NOMO-1 treated with DMSO at 0.1 percent for 48 hours (cell line): ENCODE measurements at regions not wholly inside any gene's neighbourhood (a gene's known extent, or its start where the extent isn't known, plus 50 kb on each side); places are given as distances from the start of the nearest gene placed in this dataset.
"Not testable (repeated sequence)": the region's sequence is repeated elsewhere in the genome, so short reads cannot be mapped to it uniquely, and the experiment has no call there.

ENCODE experiments used
- DNase-seq: peaks from one replicate; lab custom pipeline; 2025; ENCODE audit not compliant: unreplicated experiment; lab: John Stamatoyannopoulos, UW

DNA sequence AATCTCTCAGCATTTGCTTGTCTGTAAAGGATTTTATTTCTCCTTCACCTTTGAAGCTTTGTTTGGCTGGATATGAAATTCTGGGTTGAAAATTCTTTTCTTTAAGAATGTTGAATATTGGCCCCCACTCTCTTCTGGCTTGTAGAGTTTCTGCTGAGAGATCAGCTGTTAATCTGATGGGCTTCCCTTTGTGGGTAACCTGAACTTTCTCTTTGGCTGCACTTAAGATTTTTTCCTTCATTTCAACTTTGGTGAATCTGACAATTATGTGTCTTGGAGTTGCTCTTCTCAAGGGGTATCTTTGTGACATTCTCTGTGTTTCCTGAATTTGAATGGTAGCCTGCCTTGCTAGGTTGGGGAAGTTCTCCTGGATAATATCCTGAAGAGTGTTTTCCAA lies 189.4 kb downstream of the TTC6 start:
- DNase-seq: not testable (repeated sequence)

DNA sequence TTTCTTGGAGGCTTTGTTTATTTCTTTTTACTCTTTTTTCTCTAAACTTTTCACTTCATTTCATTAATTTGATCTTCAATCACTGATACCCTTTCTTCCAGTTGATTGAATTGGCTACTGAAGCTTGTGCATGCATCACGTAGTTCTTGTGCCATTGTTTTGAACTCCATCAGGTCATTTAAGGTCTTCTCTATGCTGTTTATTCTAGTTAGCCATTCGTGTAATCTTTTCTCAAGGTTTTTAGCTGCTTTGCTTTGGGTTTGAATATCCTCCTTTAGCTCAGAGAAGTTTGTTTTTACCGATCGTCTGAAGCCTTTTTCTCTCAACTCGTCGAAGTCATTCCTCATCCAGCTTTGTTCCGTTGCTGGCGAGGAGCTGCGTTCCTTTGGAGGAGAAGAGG lies 189.9 kb downstream of the TTC6 start:
- DNase-seq: not testable (repeated sequence)

DNA sequence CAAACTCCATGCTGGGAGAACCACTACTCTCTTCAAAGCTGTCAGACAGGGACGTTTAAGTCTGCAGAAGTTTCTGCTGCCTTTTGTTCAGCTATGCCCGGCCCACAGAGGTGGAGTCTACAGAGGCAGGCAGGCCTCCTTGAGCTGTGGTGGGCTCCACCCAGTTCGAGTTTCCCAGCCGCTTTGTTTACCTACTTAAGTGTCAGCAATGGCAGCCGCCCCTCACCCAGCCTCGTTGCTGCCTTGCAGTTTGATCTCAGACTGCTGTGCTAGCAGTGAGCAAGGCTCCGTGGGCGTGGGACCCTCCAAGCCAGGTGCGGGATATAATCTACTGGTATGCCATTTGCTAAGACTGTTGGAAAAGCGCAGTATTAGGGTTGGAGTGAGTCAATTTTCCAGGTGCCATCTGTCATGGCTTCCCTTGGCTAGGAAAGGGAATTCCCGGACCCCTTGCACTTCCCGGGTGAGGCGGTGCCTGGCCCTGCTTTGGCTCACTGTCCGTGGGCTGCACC lies 190.7 kb downstream of the TTC6 start:
- DNase-seq: not testable (repeated sequence)

DNA sequence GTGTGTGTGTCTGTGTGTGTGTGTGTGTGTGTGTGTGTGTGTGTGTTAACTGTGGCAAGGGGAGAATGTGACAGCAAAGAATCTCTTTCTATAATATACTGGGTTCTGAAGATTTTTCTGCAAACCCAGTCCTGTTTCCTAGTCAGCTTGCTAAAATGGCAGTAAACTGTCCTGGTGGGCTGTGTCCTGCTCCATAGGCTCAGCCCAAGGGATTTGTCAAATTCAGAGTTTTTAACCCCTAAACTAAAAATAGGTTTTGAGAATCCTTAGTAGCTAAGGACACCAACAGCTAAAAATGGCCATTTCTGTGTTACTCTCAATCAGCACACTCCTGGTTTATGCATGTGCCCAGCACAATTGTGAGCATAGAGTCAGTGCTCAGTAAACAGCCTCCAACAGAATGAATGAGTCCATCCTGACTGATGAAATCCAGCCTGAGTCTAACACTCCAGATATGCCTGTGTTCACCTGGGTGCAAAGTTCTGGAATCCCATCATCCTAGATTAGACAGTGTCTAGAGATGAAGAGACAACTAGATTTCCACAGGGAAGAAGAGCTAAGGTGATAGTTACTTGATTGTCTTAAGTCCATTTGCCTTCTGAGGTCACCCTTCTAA lies 192.6 kb downstream of the TTC6 start:
- no peak for DNase-seq

DNA sequence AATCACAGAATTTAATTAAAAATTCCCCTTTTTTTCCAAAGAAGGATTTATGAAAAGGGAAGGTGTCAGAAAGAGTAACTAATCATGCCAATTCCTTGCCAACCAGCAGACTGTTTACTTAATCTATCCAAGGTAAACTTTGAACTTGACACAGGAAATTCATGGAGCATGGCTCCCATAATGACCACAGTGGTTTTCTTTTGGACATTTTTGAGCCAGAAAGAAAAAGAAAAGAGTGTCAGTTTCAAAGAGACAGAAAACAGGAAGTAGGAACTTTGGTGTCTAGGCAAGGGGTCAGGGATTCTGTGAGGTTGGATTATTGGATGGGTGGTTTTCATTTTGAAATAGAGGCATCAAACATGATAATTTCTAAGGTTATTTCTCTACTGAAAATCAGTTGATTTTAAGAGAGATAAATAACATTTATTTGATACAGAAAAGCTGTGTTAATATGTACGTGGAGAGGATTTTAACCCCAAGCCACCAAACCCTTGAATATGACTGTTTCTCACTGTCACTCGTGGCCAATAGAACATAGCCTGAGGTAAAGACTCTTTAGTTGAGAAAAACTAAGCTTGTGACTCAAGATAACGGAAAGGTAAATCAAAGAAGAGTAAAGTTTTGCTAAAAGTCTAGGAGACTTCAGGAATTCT lies 196.1 kb downstream of the TTC6 start:
- no peak for DNase-seq

DNA sequence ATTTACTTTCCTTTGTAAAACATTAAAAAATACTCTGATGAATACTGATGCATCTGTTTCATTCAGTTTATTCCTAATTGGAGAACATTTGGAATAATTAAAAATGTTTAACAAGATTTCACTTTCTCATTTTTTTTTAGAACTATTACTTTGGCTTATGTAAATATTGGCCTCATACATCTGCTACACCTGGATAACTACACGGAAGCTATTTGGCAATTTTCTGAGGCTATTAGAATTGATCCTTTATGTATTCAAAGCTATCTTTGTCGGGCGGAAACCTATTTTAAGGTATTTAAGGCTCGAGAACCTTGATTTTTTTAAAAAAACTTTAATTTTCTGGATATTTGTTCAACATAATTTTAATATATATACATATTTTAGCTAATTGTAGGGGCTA lies 196.7 kb downstream of the TTC6 start:
- no peak for DNase-seq

DNA sequence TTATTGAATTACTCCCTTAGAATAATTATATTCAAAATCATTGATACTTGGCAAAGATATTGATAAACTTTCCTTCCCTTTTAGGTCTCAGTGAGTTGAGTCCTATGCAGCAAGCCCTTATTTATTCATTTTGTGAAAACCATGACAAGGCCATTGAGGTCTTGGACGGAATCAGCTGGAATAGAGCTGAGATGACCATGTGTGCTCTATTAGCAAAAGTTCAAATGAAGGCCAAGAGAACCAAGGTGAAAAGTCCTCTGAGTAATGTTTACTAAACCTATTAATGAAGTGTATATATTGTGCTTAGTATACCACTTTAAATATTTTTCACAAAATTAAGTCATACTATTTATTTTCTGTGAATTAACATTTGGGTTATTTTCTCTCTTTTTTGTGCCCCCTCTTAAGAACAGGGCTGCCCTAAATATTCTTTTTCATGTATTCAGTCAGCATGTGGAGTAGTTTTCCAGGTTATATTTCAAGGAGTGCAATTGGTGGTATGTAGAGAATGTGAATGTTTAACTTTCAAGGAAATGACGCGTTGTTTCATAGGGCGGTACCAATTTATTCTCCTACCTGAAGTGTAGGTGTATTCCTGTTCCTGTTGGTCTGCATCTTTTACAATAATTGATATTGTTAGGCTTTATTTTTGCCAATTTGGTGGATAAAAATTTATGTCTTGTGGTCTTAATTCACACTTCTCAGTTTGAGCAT lies 201.4 kb downstream of the TTC6 start:
- no peak for DNase-seq

DNA sequence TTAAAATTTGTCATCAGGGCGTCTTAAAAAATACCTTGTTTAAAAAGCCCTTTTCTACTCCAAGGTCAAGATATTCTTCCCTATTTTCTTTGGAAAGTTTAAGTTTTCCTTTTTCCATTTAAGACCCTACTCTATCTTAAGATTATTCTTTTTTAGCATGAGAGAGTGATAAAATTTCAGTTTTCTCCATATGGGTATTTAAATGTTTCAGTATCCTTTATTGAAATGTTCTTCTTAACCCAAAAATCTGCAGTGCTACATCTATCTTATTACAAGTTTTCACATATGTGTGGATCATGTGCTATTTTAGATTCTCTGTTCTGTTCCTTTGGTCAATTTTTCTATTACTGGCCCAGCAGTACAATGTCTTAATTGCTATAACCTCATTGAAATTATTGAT lies 202.2 kb downstream of the TTC6 start:
- no peak for DNase-seq

DNA sequence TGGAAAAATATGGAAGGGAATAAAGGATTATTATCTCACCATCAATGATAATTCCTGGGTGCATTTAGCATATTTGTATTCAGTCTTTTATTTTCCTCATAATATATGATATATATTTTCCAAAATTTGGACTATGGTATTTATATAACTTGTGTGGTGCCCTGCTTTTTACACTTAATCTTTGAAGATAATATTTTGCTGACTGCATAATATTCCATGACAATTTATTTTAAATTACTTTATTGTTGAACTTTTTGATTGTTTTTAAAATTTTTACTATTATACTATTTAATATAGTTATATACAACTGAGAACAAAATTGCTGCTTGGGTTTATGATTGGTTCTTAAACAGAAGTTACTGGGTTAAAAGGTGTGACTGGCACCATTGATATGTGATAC lies 212.3 kb downstream of the TTC6 start:
- DNase-seq: no peak

DNA sequence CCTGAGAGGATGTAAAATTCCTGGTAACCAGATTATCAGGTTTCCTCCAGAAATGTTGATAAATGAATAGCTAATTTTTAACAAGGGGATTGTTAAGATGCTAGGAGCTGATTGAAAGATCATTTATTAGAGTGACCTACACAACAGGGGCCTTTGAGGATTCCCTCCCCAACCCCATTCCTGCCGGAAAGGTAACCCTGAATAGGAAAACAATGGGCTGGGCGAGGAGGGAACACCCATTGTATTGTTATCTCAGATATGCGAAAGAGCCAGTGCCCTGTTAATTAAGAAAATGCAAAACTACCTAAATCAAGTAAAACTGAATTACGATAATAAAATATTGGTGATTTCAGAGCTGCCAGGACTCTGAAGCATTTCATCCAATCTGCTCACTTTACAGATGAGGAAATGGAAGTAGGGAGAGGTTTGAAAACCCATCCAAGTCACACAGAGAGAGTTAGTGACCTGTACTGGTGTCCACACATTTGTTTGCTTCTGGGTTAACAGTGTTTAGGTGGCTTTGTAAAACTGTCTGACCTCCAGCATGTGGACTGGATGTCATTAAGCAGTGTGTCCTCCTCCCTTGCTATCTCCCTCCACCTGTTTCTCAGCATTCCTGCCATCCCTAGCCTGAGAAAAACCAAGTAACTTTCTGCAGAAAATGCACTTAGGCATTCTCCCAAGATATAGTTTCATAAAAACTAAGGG lies 214.8 kb downstream of the TTC6 start:
- no peak for DNase-seq

DNA sequence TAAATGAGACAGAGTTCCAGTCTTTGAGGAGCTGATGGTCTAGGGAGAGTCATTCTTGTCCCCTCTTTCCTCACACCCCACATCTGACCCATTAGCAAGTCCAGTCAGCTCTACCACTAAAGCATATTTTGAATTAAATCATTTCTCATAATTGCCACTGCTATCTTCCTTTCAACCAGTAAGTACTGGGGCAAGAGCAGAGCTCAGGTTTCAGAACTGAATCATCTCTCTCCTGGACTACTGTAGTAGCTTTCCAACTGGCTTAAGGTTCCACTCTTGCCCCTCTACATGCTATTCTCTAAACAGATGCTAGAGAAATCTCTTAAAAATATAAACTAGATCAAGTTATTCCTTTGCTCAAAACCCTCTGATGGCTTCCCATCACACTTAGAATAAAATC lies 218.3 kb downstream of the TTC6 start:
- no peak for DNase-seq

DNA sequence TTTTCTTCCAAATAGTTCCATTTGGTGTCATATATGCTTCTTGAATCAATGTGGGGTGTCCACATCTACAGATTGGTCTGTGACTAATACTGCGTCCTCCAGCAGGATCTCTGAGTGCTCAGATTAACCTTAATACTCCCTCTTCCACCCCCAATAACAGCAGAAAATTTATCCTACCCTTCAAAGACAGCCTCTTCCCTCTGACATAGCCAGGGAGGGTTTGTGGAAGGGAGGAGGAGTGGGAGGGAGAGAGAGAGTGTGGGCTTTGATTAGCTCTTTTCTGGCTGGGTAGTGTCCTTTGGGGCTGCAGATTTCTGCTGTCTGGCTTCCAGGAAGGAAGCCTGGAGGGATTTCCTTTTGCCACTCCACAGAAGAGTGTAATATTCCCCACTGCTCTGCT lies 220.7 kb downstream of the TTC6 start:
- no peak for DNase-seq

DNA sequence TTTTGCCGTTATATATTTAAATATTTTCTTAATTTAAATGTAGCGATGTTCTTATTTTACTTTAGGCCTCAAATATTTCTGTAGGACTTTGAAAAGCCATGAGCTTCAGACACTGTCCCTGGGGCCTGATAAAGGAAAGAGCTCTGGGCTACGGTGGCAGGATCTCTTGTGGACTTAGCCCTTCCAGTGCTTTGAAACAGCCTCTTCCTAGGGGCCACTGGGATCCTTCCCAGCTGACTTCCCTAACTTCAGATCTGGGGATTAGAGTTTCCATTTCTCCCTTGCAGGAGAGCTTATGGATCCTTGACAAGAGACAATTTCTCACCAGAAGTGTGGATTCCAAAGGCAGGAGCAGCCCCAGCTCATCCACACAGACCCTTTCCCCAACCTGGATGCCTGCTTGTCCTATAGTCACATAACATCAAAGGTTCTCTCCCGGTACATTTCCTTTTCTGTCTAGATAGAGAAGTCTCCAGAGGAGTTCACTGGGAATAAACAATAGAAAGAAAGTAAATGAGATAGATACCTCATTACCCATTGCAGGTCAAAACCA lies 221.4 kb downstream of the TTC6 start:
- no peak for DNase-seq

DNA sequence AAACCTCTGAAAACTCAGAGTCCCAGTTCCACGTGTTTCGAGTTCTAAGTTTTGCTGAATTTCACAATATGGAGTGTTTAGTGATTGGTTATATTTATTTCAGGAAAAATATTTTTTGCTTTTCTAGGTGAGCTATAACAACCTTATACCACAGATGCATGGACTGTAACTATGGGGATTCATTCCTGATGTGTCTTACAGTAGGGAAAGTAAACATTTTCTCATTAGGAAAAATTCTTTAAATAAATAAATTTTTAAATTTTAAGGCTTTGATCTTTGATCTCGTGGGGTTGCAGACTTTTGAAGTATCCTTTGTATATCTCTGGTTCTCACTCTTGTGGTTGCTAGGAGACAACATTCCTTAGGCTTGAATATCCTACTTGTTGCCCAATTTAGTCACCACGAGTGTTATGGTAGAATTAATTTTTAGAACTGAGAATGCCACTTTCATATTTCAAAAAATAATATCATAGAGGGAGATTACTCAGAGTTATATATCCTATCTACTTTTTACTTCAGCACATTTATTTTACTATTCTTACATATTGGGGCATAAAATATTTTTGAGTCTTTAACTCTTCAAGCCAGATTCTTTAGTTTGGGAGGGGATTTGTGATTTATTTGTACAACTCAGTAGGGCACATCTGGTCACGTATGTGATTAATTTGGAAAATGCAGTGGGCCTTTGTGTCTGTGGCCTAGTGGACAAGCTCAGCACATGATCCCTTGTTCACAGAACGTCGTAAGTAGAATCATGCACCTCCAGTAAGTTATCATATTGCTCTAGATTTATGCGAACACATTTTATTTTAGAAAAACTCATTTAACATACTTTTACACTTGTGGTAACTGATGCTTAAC lies 224.0 kb downstream of the TTC6 start:
- no peak for DNase-seq

DNA sequence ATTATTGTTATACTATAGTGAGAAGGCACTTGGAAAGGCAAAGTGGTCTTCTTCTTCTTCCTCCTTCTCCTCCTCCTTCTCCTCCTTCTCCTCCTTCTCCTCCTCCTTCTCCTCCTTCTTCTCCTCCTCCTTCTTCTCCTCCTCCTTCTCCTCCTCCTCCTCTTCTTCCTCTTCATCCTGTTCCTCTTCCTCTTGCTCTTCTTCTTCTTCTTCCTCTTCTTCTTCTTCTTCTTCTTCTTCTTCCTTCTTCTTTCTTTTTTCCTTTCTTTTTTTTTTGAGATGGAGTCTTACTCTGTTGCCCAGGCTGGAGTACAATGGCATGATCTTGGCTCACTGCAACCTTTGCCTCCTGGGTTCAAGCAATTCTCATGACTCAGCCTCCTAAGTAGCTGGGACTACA lies 225.4 kb downstream of the TTC6 start:
- not testable (repeated sequence) for DNase-seq

DNA sequence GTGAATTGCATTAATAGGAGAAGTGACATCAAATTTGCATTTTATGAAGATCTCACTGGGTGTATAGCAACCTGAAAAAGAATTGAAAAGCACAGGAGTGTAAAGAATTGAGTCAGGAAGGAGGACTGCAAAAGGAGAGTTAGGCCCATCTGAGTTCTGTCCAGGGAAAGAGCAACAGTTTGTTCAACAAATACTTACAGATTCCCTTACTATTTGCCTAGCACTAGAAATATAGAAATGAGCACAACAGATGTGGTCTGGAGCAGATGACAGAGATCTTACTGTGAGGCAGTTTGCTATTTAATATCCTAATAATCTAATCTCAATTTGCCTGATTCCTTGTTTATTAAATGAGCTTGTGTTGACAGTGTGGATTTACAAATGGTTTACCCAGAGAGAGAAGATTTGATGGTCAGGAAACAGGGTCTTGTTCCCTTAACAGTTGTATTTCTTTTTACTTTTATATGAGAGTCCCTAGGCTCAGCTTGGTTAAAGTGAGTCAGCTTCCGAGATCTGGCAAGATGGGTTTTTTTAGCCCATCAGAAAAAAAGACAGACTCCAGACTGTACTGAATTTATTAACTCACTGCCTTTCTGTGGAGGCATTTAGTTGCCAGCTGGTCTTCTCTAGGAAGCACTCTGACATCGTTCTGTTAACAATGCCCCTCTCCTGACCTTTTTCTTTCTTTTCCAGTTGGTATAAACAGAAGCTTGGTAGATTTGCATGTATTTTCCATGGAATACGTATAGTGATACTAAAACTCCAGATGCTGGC lies 229.7 kb downstream of the TTC6 start:
- no peak for DNase-seq

DNA sequence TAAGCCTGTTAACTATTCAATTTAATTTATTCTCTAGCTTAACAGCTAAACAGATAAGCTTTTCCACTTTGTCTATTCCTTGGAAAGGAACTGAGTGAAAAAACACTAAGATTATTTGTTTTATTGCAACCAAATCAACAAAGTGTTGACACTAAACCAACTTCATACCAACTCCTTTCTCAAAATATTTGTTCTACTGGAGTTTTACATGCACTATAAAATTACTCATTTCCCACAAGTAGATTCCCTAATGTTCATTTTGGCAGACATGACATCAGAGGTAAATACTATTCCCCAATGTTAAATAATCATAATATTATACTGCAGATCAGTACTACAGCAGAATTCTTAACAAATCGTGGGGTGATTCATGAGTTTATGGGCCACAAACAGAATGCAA lies 231.4 kb downstream of the TTC6 start:
- no peak for DNase-seq

DNA sequence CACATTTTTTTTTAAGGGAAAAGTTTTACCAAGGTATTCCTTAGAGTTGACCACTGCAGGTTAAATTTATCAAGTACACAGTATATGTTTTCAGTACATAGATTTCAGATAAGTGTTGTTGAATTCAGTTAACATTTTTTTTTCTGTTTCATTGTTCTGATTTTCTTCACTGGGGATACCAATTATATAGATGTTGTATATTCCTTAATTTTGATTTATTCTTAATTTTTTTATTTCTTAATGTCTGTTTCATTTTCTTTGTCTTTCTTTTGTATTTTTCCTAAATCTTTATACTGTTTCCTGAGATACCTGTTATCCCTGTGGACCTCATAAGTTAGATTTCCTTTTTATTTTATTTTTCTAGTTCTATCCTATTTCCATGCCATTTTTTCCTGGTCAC lies 234.8 kb downstream of the TTC6 start:
- no peak for DNase-seq

DNA sequence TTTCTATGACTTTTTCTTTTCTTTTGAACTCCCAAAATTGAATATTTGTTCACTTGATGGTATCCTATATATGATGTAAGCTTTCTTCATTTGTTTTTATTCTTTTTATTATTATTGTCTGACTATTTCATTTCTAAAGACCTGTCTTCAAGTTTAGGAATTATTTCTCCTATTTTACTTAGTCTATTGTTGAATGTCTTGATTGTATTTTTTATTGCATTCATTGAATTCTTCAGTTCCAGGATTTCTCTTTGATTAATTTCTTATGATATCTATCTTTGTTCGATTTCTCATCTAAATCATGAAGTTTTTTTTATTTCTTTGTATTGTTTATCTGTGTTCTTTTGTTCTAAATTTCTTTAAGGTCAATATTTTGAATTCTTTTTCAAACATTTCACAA lies 238.8 kb downstream of the TTC6 start:
- no peak for DNase-seq

DNA sequence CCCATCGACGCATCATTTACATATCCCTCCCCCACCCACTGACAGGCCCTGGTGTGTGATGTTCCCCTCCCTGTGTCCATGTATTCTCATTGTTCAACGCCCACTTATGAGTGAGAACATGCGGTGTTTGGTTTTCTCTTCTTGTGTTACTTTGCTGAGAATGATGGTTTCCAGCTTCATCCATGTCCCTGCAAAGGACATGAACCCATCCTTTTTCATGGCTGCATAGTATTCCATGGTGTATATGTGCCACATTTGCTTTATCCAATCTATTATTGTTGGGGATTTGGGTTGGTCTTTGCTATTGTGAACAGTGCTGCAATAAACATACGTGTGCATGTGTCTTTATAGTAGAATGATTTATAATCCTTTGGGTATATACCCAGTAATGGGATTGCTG lies 243.3 kb downstream of the TTC6 start:
- not testable (repeated sequence) for DNase-seq
